HG02938 (cell line): ENCODE measurements at regions not wholly inside any gene's neighbourhood (a gene's known extent, or its start where the extent isn't known, plus 50 kb on each side); places are given as distances from the start of the nearest gene placed in this dataset.

ENCODE experiments used
- ATAC-seq: cut with Tn5 transposase; IDR thresholded peaks from one replicate; pipeline ENCODE4 v1.9.1; 2021; ENCODE audit warnings: mild to moderate bottlenecking, moderate library complexity; ENCODE audit not compliant: unreplicated experiment

DNA sequence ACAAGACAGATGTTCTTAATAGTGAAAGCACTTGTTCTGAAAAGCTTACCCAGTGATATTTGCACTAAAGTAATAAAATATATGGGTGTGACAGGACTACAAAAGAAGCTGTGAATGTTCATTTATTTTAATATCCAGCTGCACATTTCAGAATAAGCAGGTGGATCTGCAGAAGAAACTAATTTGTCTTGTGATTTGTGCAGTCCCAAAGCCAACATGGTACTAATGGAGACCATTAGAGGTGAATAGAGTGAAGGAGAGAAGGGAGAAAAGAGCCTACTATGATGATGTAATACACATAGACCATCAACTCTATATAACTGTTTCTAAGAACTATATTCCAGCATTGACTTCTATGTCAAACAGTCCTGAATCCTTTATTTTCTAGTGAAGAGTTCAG, 362.8 kb downstream of the ISL1 start:
- ATAC-seq, result no peak

DNA sequence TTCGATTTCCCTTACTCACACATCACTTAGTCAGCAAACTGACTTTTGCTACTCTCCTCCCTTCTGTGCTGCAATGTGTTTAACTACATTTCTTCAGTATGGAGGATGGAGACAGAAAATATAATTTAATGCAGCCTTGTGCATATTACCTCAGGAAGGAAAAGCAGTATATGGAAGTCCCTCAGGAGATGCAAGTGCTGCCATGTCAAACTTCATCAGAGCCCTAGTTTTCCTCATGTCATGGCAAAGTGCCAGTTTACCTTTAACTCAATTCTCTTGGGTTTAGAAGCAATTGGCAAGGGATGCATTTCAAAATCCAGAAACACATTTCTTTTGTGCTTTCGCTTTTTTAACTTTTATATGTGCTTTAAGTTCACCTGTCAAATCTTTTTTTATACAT, 365.4 kb downstream of the ISL1 start:
- ATAC-seq, result no peak
